ENCODE measurements at regions not wholly inside any gene's neighbourhood (a gene's known extent, or its start where the extent isn't known, plus 50 kb on each side); places are given as distances from the start of the nearest gene placed in this dataset.

GRCh38 chr12:97308576-97309198 lies 153.9 kb upstream of the RMST start:
- TF ChIP-seq SIN3A (IDR thresholded peaks at IDR 0.05; ENCODE audit: borderline replicate concordance, insufficient read depth, low read depth, low read length) (no peak), CTCF (IDR thresholded peaks at IDR 0.05) (peak; percentile 73; the same call in 1 of the 2 replicates), REST (IDR thresholded peaks at IDR 0.05; ENCODE audit: insufficient read depth in 1 of 2, low read depth in 2 of 2, low read length in 1 of 2) (no peak)

Measured in Panc1 (cell line).